LNCAP (cell line): ENCODE measurements at regions not wholly inside any gene's neighbourhood (a gene's known extent, or its start where the extent isn't known, plus 50 kb on each side); places are given as distances from the start of the nearest gene placed in this dataset.

ENCODE experiments used
- TF ChIP-seq, protein P1 (sequence below): fragments of 450-650 bp; IDR thresholded peaks from 2 replicates; pipeline ENCODE4 v1.5.1; 2017; ENCODE audit warnings: mild to moderate bottlenecking

DNA sequence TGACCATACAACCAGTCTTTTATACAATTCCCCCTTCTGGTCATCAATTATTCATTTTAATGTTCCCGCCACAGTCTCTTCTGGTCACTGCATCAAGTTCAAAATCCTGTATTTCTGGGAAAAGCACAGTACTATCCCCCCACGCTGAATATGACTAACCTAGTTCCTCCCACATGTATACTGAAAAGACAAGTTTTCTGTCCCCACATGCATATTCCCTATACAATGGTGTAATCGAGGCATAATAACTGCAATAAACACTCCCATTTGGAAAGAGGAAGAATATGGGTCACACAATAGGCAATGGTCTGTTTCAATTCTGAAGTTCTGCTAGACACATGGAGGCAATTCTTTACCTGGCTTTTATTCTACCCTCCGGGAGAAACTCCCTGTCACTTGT lies 344.9 kb downstream of the EFNA5 start:
- TF ChIP-seq, protein P1, sequence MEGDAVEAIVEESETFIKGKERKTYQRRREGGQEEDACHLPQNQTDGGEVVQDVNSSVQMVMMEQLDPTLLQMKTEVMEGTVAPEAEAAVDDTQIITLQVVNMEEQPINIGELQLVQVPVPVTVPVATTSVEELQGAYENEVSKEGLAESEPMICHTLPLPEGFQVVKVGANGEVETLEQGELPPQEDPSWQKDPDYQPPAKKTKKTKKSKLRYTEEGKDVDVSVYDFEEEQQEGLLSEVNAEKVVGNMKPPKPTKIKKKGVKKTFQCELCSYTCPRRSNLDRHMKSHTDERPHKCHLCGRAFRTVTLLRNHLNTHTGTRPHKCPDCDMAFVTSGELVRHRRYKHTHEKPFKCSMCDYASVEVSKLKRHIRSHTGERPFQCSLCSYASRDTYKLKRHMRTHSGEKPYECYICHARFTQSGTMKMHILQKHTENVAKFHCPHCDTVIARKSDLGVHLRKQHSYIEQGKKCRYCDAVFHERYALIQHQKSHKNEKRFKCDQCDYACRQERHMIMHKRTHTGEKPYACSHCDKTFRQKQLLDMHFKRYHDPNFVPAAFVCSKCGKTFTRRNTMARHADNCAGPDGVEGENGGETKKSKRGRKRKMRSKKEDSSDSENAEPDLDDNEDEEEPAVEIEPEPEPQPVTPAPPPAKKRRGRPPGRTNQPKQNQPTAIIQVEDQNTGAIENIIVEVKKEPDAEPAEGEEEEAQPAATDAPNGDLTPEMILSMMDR, result no peak

DNA sequence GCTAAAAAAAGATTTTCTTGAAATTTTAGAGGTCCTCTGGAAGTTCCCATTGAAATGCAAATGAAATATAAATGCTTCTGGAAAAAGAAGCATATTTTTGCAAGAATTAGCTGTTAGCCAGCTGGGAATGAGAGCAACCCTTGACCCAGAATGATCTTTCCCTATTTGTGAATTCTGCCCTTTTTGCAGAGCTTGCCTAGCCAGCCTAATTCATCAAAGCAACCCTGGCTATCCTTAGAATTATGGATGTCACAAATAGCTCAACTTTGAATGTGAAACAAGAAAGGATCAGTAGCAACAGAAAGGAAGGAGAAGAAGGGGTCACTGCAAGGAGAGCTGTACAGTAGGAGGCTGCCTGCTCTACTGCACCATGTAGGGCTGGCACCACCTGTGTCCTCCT lies 345.9 kb downstream of the EFNA5 start:
- TF ChIP-seq, protein P1, result no peak

DNA sequence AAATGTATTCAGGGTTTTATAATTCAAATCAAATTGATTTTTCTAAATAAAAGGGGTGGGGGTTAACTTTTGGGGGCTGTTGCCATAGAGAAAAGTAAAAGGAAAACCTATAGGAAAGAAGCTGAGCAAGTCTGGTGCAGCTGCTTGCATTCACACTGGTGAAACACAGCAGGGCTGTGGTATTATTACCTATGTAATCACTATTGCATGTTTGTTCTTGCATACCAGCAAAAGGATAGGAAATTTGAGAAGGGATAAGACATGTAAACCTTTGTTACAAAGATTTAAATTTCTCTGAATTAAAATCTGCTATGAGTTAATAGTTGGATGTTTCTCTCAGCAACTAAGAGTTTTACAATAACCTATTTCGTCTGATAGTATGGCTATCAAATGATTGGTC lies 346.7 kb downstream of the EFNA5 start:
- TF ChIP-seq, protein P1, result no peak

DNA sequence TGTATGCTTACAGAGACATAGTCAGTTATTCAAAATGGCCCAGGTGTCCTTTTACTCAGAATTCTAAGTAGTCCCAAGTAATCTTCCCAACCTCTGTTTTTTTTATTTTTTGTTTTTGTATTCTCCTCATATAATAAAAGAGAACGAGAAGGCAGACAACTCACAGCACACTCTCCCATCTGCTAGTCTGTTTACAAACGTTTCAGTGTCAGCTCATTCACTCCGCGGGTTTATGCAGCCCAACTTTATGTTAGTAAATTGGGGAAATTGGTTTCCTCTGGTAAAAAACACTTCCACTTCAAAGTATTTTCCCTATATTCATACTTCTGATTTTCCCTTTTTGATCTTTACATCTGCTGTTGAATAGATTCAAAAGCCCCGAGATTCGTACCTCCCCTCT lies 347.2 kb downstream of the EFNA5 start:
- TF ChIP-seq, protein P1, result no peak

DNA sequence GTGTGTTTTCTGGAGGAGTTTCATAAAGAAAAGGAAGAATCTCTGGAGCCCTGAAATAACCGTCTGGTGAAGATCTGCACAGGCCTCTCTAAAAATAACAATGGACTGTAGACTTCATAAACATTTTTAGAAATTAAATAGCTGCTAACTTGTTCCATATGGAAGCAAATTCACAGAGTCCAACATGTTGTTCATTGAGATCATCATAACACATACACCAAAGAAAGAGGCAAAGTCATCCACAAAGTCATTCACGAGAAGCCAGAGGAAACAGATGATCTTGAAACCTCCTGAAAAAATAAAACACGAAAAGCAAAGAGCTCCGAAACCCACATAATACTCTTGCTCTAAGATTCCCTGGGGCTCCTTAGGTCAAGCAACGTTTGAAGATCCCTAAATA lies 347.8 kb downstream of the EFNA5 start:
- TF ChIP-seq, protein P1, result no peak

DNA sequence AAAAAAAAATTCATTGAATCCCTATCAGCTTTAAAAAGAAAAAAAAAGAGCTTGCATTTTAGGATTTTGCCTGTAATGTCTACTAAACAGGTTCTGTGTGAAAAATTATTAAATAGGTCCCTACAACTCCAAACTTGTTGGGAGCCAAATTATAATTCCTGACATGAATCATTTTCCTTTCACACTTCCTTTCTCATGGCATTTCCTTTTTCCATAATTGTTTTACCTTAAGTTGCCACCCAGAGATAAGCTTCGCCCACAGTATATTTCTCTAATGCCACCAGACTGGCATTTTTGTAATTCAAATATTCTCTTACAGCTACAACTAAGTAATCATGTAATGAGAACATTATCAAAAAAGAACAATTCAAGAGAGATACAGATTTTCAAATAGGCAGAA lies 348.8 kb downstream of the EFNA5 start:
- TF ChIP-seq, protein P1, result no peak

DNA sequence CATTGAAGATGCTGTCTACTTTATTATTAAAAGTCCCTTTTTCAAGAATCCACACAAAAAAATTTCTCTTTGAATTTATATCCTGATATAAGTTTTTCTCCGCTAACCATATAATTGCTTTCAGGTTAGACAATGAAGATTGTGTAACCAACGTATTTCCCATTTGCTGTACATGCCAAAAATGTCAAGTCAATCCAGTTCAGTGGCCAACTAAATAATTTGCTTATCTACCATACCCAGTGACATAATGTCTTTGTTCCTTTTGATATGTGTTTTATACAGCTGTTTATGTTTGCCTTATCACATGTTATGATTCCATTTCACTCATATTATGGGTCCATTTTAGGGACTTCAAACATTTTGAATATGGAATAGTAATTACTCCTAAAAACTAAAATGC lies 349.9 kb downstream of the EFNA5 start:
- TF ChIP-seq, protein P1, result no peak

DNA sequence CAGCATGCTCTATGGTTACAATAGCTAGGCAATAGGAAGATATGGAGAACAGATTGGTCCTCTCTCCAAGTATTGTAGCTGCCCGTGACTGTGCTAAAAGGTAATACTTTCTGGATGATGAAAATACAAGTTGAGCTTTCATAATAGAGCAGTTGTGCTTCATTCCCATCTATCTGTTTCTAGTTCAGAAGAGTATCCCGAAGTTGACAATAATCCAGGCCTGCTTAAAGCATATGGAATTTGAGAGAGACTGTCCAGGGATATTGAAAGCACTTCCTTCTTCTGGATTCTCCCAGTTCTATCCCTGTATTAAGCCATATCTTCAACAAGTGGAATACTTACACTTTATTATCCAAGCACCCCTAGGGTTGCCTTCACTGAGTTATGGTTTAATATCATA lies 350.4 kb downstream of the EFNA5 start:
- TF ChIP-seq, protein P1, result no peak
